Hematopoietic multipotent progenitor cell treated with erythropoietin and hydrocortisone succinate and interleukin-3 and kit ligand, for 17 days (in vitro differentiated cells): ENCODE measurements at regions not wholly inside any gene's neighbourhood (a gene's known extent, or its start where the extent isn't known, plus 50 kb on each side); places are given as distances from the start of the nearest gene placed in this dataset.

ENCODE experiments used
- DNase-seq: peaks from one replicate; pipeline ENCODE4 v3.0.0-alpha.2; 2015; ENCODE audit warnings: low spot score

GRCh38 chr1:187236199-187236598 lies 407.4 kb downstream of the PLA2G4A start:
- DNase-seq, result no peak

- no peak for DNase-seq
Observed at GRCh38 chr1:187236676-187237075, 407.9 kb downstream of the PLA2G4A start.

GRCh38 chr1:187237542-187237941 lies 408.8 kb downstream of the PLA2G4A start:
- DNase-seq, result no peak

GRCh38 chr1:187241971-187242370 lies 413.2 kb downstream of the PLA2G4A start:
- no peak for DNase-seq

- no peak for DNase-seq
Observed at GRCh38 chr1:187244623-187245022, 415.9 kb downstream of the PLA2G4A start.

- DNase-seq, result no peak
Observed at GRCh38 chr1:187245201-187245600, 416.5 kb downstream of the PLA2G4A start.

- DNase-seq, result no peak
Observed at GRCh38 chr1:187249196-187249595, 420.4 kb downstream of the PLA2G4A start.

- DNase-seq, result no peak
Observed at GRCh38 chr1:187252923-187253322, 424.2 kb downstream of the PLA2G4A start.

GRCh38 chr1:187257476-187257875 lies 428.7 kb downstream of the PLA2G4A start:
- DNase-seq, result no peak

- DNase-seq, result no peak
Observed at GRCh38 chr1:187261637-187262036, 432.9 kb downstream of the PLA2G4A start.

- DNase-seq, result no peak
Observed at GRCh38 chr1:187262731-187263130, 434.0 kb downstream of the PLA2G4A start.

- no peak for DNase-seq
Observed at GRCh38 chr1:187264995-187265602, 436.4 kb downstream of the PLA2G4A start.

GRCh38 chr1:187266051-187266450 lies 437.3 kb downstream of the PLA2G4A start:
- no peak for DNase-seq

- DNase-seq, result no peak
Observed at GRCh38 chr1:187267827-187268226, 439.1 kb downstream of the PLA2G4A start.

- DNase-seq, result no peak
Observed at GRCh38 chr1:187270256-187270655, 441.5 kb downstream of the PLA2G4A start.

GRCh38 chr1:187275346-187275745 lies 446.6 kb downstream of the PLA2G4A start:
- no peak for DNase-seq

GRCh38 chr1:187275985-187276575 lies 447.3 kb downstream of the PLA2G4A start:
- DNase-seq, result no peak

GRCh38 chr1:187276677-187277076 lies 447.9 kb downstream of the PLA2G4A start:
- no peak for DNase-seq

- DNase-seq, result no peak
Observed at GRCh38 chr1:187280031-187280430, 451.3 kb downstream of the PLA2G4A start.

GRCh38 chr1:187281085-187281484 lies 452.3 kb downstream of the PLA2G4A start:
- no peak for DNase-seq

- no peak for DNase-seq
Observed at GRCh38 chr1:187283984-187284383, 455.2 kb downstream of the PLA2G4A start.

GRCh38 chr1:187294421-187295201 lies 465.9 kb downstream of the PLA2G4A start:
- DNase-seq, result no peak

GRCh38 chr1:187300081-187300480 lies 471.3 kb downstream of the PLA2G4A start:
- no peak for DNase-seq
